ENCODE measurements at regions not wholly inside any gene's neighbourhood (a gene's known extent, or its start where the extent isn't known, plus 50 kb on each side); places are given as distances from the start of the nearest gene placed in this dataset.

- no peak for TF ChIP-seq CTCF (conservative IDR thresholded peaks at IDR 0.05; ENCODE audit: low read length)
- TF ChIP-seq EZH2phosphoT487 (IDR thresholded peaks at IDR 0.05; ENCODE audit: borderline replicate concordance, low read depth, low read length): no peak
Observed at GRCh38 chr7:115113131-115113530, 191.2 kb downstream of the MDFIC start.
